H9 (cell line): ENCODE measurements at regions not wholly inside any gene's neighbourhood (a gene's known extent, or its start where the extent isn't known, plus 50 kb on each side); places are given as distances from the start of the nearest gene placed in this dataset.

Source experiments
- DNase-seq: peaks from one replicate; pipeline ENCODE4 v3.0.0-alpha.2; 2017
- H2AFZ ChIP-seq: one replicate; pipeline ENCODE4 v1.6.1; 2013; ENCODE audit warnings: mild to moderate bottlenecking, low read length, control low read depth, moderate library complexity
- H2AK5ac ChIP-seq: 2 replicates; pipeline ENCODE4 v1.6.1; 2013; ENCODE audit warnings: low read length, control low read depth, mixed read lengths; ENCODE audit not compliant: insufficient read length
- H2BK120ac ChIP-seq: one replicate; pipeline ENCODE4 v1.6.1; 2013; ENCODE audit warnings: low read depth, mild to moderate bottlenecking, low read length, control low read depth, inconsistent platforms; ENCODE audit not compliant: poor library complexity, severe bottlenecking
- H2BK12ac ChIP-seq: 2 replicates; pipeline ENCODE4 v1.6.1; 2013; ENCODE audit warnings: low read length, control low read depth, mixed read lengths, low read depth; ENCODE audit not compliant: insufficient read length
- H2BK15ac ChIP-seq: 2 replicates; pipeline ENCODE4 v1.6.1; 2013; ENCODE audit warnings: low read depth, low read length, control low read depth
- H2BK20ac ChIP-seq: one replicate; pipeline ENCODE4 v1.6.1; 2013; ENCODE audit warnings: low read depth, mild to moderate bottlenecking, low read length, control low read depth, inconsistent platforms; ENCODE audit not compliant: poor library complexity, severe bottlenecking
- H2BK5ac ChIP-seq: 2 replicates; pipeline ENCODE4 v1.6.1; 2013; ENCODE audit warnings: low read length, control low read depth, mixed read lengths; ENCODE audit not compliant: insufficient read length
- H3K14ac ChIP-seq: 2 replicates; pipeline ENCODE4 v1.6.1; 2013; ENCODE audit warnings: low read length, control low read depth; ENCODE audit not compliant: insufficient read depth
- H3K18ac ChIP-seq: 2 replicates; pipeline ENCODE4 v1.6.1; 2013; ENCODE audit warnings: low read depth, mild to moderate bottlenecking, mixed read lengths, low read length, control low read depth; ENCODE audit not compliant: insufficient read length
- H3K23ac ChIP-seq: 2 replicates; pipeline ENCODE4 v1.6.1; 2013; ENCODE audit warnings: low read length, control low read depth, mixed read lengths, low read depth; ENCODE audit not compliant: insufficient read length
- H3K23me2 ChIP-seq: 2 replicates; pipeline ENCODE4 v1.6.1; 2013; ENCODE audit warnings: low read depth, mild to moderate bottlenecking, mixed read lengths, low read length, control low read depth; ENCODE audit not compliant: insufficient read length, poor library complexity, severe bottlenecking
- H3K27ac ChIP-seq: 2 replicates; pipeline ENCODE4 v1.5.1; 2013; ENCODE audit warnings: low read length, control low read depth, mixed read lengths, low read depth; ENCODE audit not compliant: insufficient read length
- H3K27me3 ChIP-seq: 2 replicates; pipeline ENCODE4 v1.6.1; 2013; ENCODE audit warnings: low read length, control low read depth, inconsistent platforms; ENCODE audit not compliant: insufficient read depth
- H3K4ac ChIP-seq: 2 replicates; pipeline ENCODE4 v1.6.1; 2013; ENCODE audit warnings: low read depth, mild to moderate bottlenecking, control low read depth, inconsistent platforms, low read length, moderate library complexity
- H3K4me1 ChIP-seq: 2 replicates; pipeline ENCODE4 v1.6.1; 2013; ENCODE audit warnings: low read length, control low read depth, inconsistent platforms; ENCODE audit not compliant: insufficient read depth
- H3K4me2 ChIP-seq: 2 replicates; pipeline ENCODE4 v1.6.1; 2013; ENCODE audit warnings: low read length, control low read depth, mixed read lengths; ENCODE audit not compliant: insufficient read length, insufficient read depth
- H3K56ac ChIP-seq: 2 replicates; pipeline ENCODE4 v1.6.1; 2013; ENCODE audit warnings: low read depth, mild to moderate bottlenecking, mixed read lengths, low read length, control low read depth; ENCODE audit not compliant: insufficient read length
- H3K79me1 ChIP-seq: 2 replicates; pipeline ENCODE4 v1.6.1; 2013; ENCODE audit warnings: low read depth, mild to moderate bottlenecking, moderate library complexity, low read length, control low read depth, inconsistent platforms; ENCODE audit not compliant: insufficient read depth, poor library complexity, severe bottlenecking
- H3K79me2 ChIP-seq: 2 replicates; pipeline ENCODE4 v1.6.1; 2013; ENCODE audit warnings: low read length, control low read depth, inconsistent platforms; ENCODE audit not compliant: insufficient read depth
- H3K9ac ChIP-seq: 2 replicates; pipeline ENCODE4 v1.6.1; 2013; ENCODE audit warnings: low read length, control low read depth, mixed read lengths; ENCODE audit not compliant: insufficient read length; ENCODE audit errors: extremely low read depth
- H3K9me3 ChIP-seq: one replicate; pipeline ENCODE4 v1.6.1; 2013; ENCODE audit warnings: low read depth, low read length, inconsistent platforms; ENCODE audit not compliant: control insufficient read depth
- H3T11ph ChIP-seq: one replicate; pipeline ENCODE4 v1.6.1; 2013; ENCODE audit warnings: mild to moderate bottlenecking, low read length, control low read depth, inconsistent platforms
- H4K20me1 ChIP-seq: one replicate; pipeline ENCODE4 v1.6.1; 2013; ENCODE audit not compliant: control insufficient read depth, insufficient read length, insufficient read depth
- H4K5ac ChIP-seq: 2 replicates; pipeline ENCODE4 v1.6.1; 2013; ENCODE audit warnings: low read depth, mild to moderate bottlenecking, mixed read lengths, low read length, control low read depth; ENCODE audit not compliant: insufficient read length
- H4K8ac ChIP-seq: replicated peaks from 2 replicates; pipeline ENCODE4 v1.6.1; 2013; ENCODE audit warnings: low read length, control low read depth, mixed read lengths, low read depth; ENCODE audit not compliant: insufficient read length
- H4K91ac ChIP-seq: 2 replicates; pipeline ENCODE4 v1.6.1; 2013; ENCODE audit warnings: low read depth, mild to moderate bottlenecking, moderate library complexity, mixed read lengths, low read length, control low read depth; ENCODE audit not compliant: insufficient read length
- H3K27ac Mint-ChIP-seq, 3 experiments: 2 replicates in 2 of 3; 3 replicates in 1 of 3; pipeline ENCODE4 v1.8.0; 2020 to 2021; ENCODE audit warnings: mixed read lengths in 3 of 3, mild to moderate bottlenecking in 1 of 3, moderate library complexity in 1 of 3
- H3K27me3 Mint-ChIP-seq: 2 replicates; pipeline ENCODE4 v1.8.0; 2021; ENCODE audit warnings: low read depth, mild to moderate bottlenecking, moderate library complexity, mixed read lengths
- H3K36me3 Mint-ChIP-seq, 3 experiments: 2 replicates in 2 of 3; 3 replicates in 1 of 3; pipeline ENCODE4 v1.8.0; 2020 to 2021; ENCODE audit warnings: low read depth in 3 of 3, mixed read lengths in 3 of 3; ENCODE audit not compliant: insufficient read depth in 1 of 3
- H3K4me1 Mint-ChIP-seq, 2 experiments: 2 replicates each; pipeline ENCODE4 v1.8.0; 2020; ENCODE audit warnings: mixed read lengths in 2 of 2
- H3K4me3 Mint-ChIP-seq, 2 experiments: 2 replicates in 1 of 2; 3 replicates in 1 of 2; pipeline ENCODE4 v1.8.0; 2020 to 2021; ENCODE audit warnings: mild to moderate bottlenecking in 2 of 2, mixed read lengths in 2 of 2, moderate library complexity in 1 of 2
- H3K9me3 Mint-ChIP-seq, 2 experiments: 2 replicates in 1 of 2; 3 replicates in 1 of 2; pipeline ENCODE4 v1.8.0; 2020; ENCODE audit warnings: mild to moderate bottlenecking in 2 of 2, mixed read lengths in 2 of 2, moderate library complexity in 1 of 2
- WGBS: extraction: QIAGEN DNeasy Blood & Tissue Kit; methylation state at CpG from one replicate; pipeline ENCODE4 v1.1.7; 2013; ENCODE audit warnings: missing lambda C conversion rate, low lambda C conversion rate, mixed read lengths; ENCODE audit not compliant: insufficient read length; ENCODE audit errors: extremely low coverage; 5-methylcytosine and 5-hydroxymethylcytosine counted together
- TF ChIP-seq, protein P1 (sequence below): fragments of 200-600 bp; sonication (generic); conservative IDR thresholded peaks from 3 replicates; pipeline ENCODE4 v1.8.0; 2021; ENCODE audit warnings: antibody characterized with exemption, mild to moderate bottlenecking

DNA sequence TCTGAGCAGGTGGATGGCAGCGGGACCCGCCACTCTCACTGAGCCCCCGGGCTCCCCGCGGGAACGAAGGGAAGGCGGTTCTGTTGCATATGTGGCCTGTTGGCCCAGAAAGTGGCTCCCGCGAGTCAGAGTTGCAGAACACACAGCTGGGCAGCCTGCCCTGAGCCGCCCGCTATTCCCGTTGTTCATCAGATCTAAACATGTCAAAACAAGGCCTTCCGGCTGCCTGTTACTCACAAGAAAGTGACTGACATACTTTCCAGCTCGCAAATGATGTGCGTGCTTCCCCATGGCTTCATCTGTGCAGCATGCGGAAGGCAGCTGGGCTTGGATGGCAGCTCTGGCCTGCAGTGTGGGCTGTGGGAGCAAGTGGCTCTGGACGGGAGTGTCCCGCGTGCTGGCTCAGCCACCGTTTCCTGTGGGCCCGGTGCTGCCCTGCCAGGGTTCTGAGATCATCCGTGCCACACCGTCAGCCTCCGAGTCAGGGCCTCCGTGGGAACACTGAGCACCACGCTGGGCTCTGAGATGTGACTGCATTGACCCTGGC is 227.3 kb downstream of the ERMARD start:
- no peak overlapping the region for H2BK20ac ChIP-seq
- peak overlapping the region; percentile 25; the same call in 1 of the 2 replicates for H3K14ac ChIP-seq
- no peaks in the 10 kb centered on the region for H3K4me1 ChIP-seq
- no peak overlapping the region for H2AFZ ChIP-seq
- no peak for DNase-seq
- no peaks in the 10 kb centered on the region for H3K79me2 ChIP-seq
- no peak overlapping the region for H4K5ac ChIP-seq
- no peak overlapping the region for H2BK5ac ChIP-seq
- no peak overlapping the region for H3K27ac Mint-ChIP-seq
- no peaks in the 10 kb centered on the region for H3K36me3 Mint-ChIP-seq
- no peak overlapping the region for H2BK120ac ChIP-seq
- H3K27me3 ChIP-seq: no peaks in the 10 kb centered on the region
- no peak overlapping the region for H3T11ph ChIP-seq
- H2BK15ac ChIP-seq: no peak overlapping the region
- H3K4me1 Mint-ChIP-seq: peaks cover 4 to 10% of the 10 kb centered on the region in 2 experiments; a peak in 3 of 4 replicates
- H4K8ac ChIP-seq: no peak overlapping the region
- H4K20me1 ChIP-seq: no peaks in the 10 kb centered on the region
- no peak overlapping the region for H4K91ac ChIP-seq
- no peak overlapping the region for H3K9ac ChIP-seq
- no peak overlapping the region for H2AK5ac ChIP-seq
- H3K18ac ChIP-seq: no peak overlapping the region
- H3K9me3 Mint-ChIP-seq: no peaks in the 10 kb centered on the region
- no CpG with 5 or more reads among the region's 26 CpGs for WGBS
- no peaks in the 10 kb centered on the region for H3K23me2 ChIP-seq
- no peak overlapping the region for H2BK12ac ChIP-seq
- TF ChIP-seq, protein P1, sequence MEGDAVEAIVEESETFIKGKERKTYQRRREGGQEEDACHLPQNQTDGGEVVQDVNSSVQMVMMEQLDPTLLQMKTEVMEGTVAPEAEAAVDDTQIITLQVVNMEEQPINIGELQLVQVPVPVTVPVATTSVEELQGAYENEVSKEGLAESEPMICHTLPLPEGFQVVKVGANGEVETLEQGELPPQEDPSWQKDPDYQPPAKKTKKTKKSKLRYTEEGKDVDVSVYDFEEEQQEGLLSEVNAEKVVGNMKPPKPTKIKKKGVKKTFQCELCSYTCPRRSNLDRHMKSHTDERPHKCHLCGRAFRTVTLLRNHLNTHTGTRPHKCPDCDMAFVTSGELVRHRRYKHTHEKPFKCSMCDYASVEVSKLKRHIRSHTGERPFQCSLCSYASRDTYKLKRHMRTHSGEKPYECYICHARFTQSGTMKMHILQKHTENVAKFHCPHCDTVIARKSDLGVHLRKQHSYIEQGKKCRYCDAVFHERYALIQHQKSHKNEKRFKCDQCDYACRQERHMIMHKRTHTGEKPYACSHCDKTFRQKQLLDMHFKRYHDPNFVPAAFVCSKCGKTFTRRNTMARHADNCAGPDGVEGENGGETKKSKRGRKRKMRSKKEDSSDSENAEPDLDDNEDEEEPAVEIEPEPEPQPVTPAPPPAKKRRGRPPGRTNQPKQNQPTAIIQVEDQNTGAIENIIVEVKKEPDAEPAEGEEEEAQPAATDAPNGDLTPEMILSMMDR: no peak
- no peak overlapping the region for H3K56ac ChIP-seq
- H3K4ac ChIP-seq: no peak overlapping the region
- no peaks in the 10 kb centered on the region; the same call in 1 of the 2 replicates for H3K27me3 Mint-ChIP-seq
- no peak overlapping the region for H3K27ac ChIP-seq
- H3K79me1 ChIP-seq: no peaks in the 10 kb centered on the region
- H3K4me2 ChIP-seq: no peak overlapping the region
- H3K23ac ChIP-seq: no peak overlapping the region
- H3K4me3 Mint-ChIP-seq: no peak overlapping the region
- no peaks in the 10 kb centered on the region for H3K9me3 ChIP-seq
